Fibroblast of lung (primary cell): ENCODE measurements at regions not wholly inside any gene's neighbourhood (a gene's known extent, or its start where the extent isn't known, plus 50 kb on each side); places are given as distances from the start of the nearest gene placed in this dataset.

Source experiments
- DNase-seq, 2 donors: peaks; one replicate each; pipeline versions ENCODE4 v3.0.0 to v3.0.0-alpha.2; 2010; ENCODE audit warnings: low read depth in 2 of 2
- H2AFZ ChIP-seq: 2 replicates; pipeline ENCODE4 v1.5.1; 2012; ENCODE audit warnings: low read length, control low read depth, inconsistent platforms
- H3K27ac ChIP-seq: 2 replicates; pipeline ENCODE4 v1.5.1; 2011; ENCODE audit warnings: low read length, control low read depth; ENCODE audit not compliant: insufficient read depth
- H3K27me3 ChIP-seq: 2 replicates; pipeline ENCODE4 v1.5.1; 2011; ENCODE audit warnings: mild to moderate bottlenecking, low read length; ENCODE audit not compliant: control insufficient read depth, insufficient read depth
- H3K36me3 ChIP-seq: 2 replicates; pipeline ENCODE4 v1.5.1; 2011; ENCODE audit warnings: low read length; ENCODE audit not compliant: control insufficient read depth, insufficient read depth
- H3K4me1 ChIP-seq: 2 replicates; pipeline ENCODE4 v1.5.1; 2011; ENCODE audit warnings: low read length; ENCODE audit not compliant: control insufficient read depth, insufficient read depth; ENCODE audit errors: extremely low read depth
- H3K4me2 ChIP-seq: 2 replicates; pipeline ENCODE4 v1.5.1; 2011; ENCODE audit warnings: low read length, control low read depth; ENCODE audit not compliant: insufficient read depth; ENCODE audit errors: extremely low read depth
- H3K4me3 ChIP-seq, 4 experiments: fragments of 200-600 bp in 1 of 4; sonication (generic) in 1 of 4; replicated peaks in 1 of 4; 2 replicates each; pipeline ENCODE4 v1.5.1; 2011 to 2016; ENCODE audit warnings: low read length in 4 of 4, low read depth in 3 of 4, mild to moderate bottlenecking in 3 of 4, control low read depth in 2 of 4, inconsistent platforms in 1 of 4, mixed read lengths in 1 of 4; ENCODE audit not compliant: insufficient read depth in 1 of 4; ENCODE audit errors: control extremely low read depth in 1 of 4
- H3K79me2 ChIP-seq: 2 replicates; pipeline ENCODE4 v1.5.1; 2012; ENCODE audit warnings: mild to moderate bottlenecking, low read length, inconsistent platforms; ENCODE audit not compliant: control insufficient read depth, insufficient read depth
- H3K9ac ChIP-seq: 2 replicates; pipeline ENCODE4 v1.5.1; 2011; ENCODE audit warnings: mild to moderate bottlenecking, low read length, control low read depth; ENCODE audit not compliant: insufficient read depth
- H3K9me3 ChIP-seq: 2 replicates; pipeline ENCODE4 v1.5.1; 2012; ENCODE audit warnings: low read depth, low read length; ENCODE audit not compliant: control insufficient read depth, insufficient read depth
- H4K20me1 ChIP-seq: 2 replicates; pipeline ENCODE4 v1.5.1; 2011; ENCODE audit warnings: low read length; ENCODE audit not compliant: control insufficient read depth, insufficient read depth; ENCODE audit errors: extremely low read depth
- EZH2 ChIP-seq: IDR thresholded peaks from 2 replicates; pipeline ENCODE4 v1.5.1; 2012; ENCODE audit warnings: low read length, control low read depth, mild to moderate bottlenecking; ENCODE audit errors: missing control alignments
- TF ChIP-seq, protein P1 (sequence below), 2 donors: IDR thresholded peaks in 1 of 2; conservative IDR thresholded peaks in 1 of 2; 1 replicate in 1 of 2; 2 replicates in 1 of 2; pipeline ENCODE4 v1.5.1; 2011 to 2012; ENCODE audit warnings: low read length in 2 of 2, control low read depth in 1 of 2, inconsistent platforms in 1 of 2, low read depth in 1 of 2, mild to moderate bottlenecking in 1 of 2

- Histone ChIP-seq H2AFZ (no peak overlapping the region), H4K20me1 (no peaks in the 10 kb centered on the region), H3K9ac (no peak overlapping the region), H3K4me2 (no peak overlapping the region), H3K79me2 (no peaks in the 10 kb centered on the region), H3K27me3 (no peaks in the 10 kb centered on the region), H3K4me1 (no peaks in the 10 kb centered on the region), H3K27ac (no peak overlapping the region), H3K4me3 (no peak overlapping the region), H3K36me3 (no peaks in the 10 kb centered on the region), H3K9me3 (no peaks in the 10 kb centered on the region)
- DNase-seq, result no peak
- no peak for TF ChIP-seq EZH2
Measured at GRCh38 chr4:111210595-111210994, 587.7 kb upstream of the PITX2 start.

- no peak overlapping the region for H2AFZ ChIP-seq
- no peaks in the 10 kb centered on the region for H4K20me1 ChIP-seq
- no peaks in the 10 kb centered on the region for H3K79me2 ChIP-seq
- no peaks in the 10 kb centered on the region for H3K9me3 ChIP-seq
- no peaks in the 10 kb centered on the region for H3K4me1 ChIP-seq
- no peaks in the 10 kb centered on the region for H3K27me3 ChIP-seq
- H3K27ac ChIP-seq, result no peak overlapping the region
- no peaks in the 10 kb centered on the region for H3K36me3 ChIP-seq
- no peak overlapping the region for H3K4me2 ChIP-seq
- DNase-seq, result no peak
- H3K4me3 ChIP-seq, result no peak overlapping the region
- TF ChIP-seq, protein P1, sequence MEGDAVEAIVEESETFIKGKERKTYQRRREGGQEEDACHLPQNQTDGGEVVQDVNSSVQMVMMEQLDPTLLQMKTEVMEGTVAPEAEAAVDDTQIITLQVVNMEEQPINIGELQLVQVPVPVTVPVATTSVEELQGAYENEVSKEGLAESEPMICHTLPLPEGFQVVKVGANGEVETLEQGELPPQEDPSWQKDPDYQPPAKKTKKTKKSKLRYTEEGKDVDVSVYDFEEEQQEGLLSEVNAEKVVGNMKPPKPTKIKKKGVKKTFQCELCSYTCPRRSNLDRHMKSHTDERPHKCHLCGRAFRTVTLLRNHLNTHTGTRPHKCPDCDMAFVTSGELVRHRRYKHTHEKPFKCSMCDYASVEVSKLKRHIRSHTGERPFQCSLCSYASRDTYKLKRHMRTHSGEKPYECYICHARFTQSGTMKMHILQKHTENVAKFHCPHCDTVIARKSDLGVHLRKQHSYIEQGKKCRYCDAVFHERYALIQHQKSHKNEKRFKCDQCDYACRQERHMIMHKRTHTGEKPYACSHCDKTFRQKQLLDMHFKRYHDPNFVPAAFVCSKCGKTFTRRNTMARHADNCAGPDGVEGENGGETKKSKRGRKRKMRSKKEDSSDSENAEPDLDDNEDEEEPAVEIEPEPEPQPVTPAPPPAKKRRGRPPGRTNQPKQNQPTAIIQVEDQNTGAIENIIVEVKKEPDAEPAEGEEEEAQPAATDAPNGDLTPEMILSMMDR (conservative IDR thresholded peaks at IDR 0.05 in 1 of 2, IDR thresholded peaks at IDR 0.05 in 1 of 2; ENCODE audit: low read depth in 1 of 2, low read length in 2 of 2), result no peak
- no peak for TF ChIP-seq EZH2
- no peak overlapping the region for H3K9ac ChIP-seq
Measured at GRCh38 chr4:111213531-111213930, 590.7 kb upstream of the PITX2 start.

DNA sequence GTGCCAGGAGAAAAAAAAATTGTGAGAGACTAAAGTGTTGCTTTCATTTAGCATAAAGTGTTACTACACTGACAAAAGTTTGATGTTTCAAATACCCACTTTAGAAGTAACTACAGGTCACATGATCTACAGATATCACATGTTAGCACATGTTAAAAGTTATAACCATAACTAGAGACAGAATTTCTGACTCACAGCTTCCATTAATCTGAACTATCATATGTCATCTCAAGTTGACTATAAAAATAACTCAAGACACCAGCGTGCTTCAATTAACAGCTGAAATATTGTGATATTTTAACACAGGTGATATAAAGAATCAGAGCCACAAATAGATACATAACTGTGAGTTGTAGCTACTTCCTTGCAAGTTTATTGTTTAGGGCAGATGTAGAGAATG, 591.5 kb upstream of the PITX2 start:
- Histone ChIP-seq H2AFZ (no peak overlapping the region), H3K27ac (no peak overlapping the region), H3K36me3 (no peaks in the 10 kb centered on the region), H3K4me3 (no peak overlapping the region), H3K9me3 (no peaks in the 10 kb centered on the region), H3K79me2 (no peaks in the 10 kb centered on the region), H3K4me1 (no peaks in the 10 kb centered on the region), H3K9ac (no peak overlapping the region), H3K4me2 (no peak overlapping the region), H4K20me1 (no peaks in the 10 kb centered on the region), H3K27me3 (no peaks in the 10 kb centered on the region)
- DNase-seq, result no peak
- TF ChIP-seq EZH2, result no peak
- TF ChIP-seq, protein P1 (conservative IDR thresholded peaks at IDR 0.05 in 1 of 2, IDR thresholded peaks at IDR 0.05 in 1 of 2; ENCODE audit: low read depth in 1 of 2, low read length in 2 of 2), result no peak
